Activated CD4-positive, alpha-beta T cell treated with anti-CD3 and anti-CD28 coated beads, Interleukin-2, Interleukin-6, amounts not matched to agents 100 ng/mL and 50 ng/mL, durations not matched to agents 16 hours and 8 hours (primary cell): ENCODE measurements at regions not wholly inside any gene's neighbourhood (a gene's known extent, or its start where the extent isn't known, plus 50 kb on each side); places are given as distances from the start of the nearest gene placed in this dataset.

ENCODE experiments used
- DNase-seq: peaks from one replicate; pipeline ENCODE4 v3.0.0-alpha.2; 2020

GRCh38 chr13:105389373-105389772 lies 1146.1 kb downstream of the EFNB2 start:
- no peak for DNase-seq

GRCh38 chr13:105377452-105377851 lies 1158.0 kb downstream of the EFNB2 start:
- no peak for DNase-seq

- no peak for DNase-seq
Observed at GRCh38 chr13:105370011-105370650, 1165.3 kb downstream of the EFNB2 start.

- DNase-seq, result no peak
Observed at GRCh38 chr13:105368781-105369180, 1166.7 kb downstream of the EFNB2 start.

GRCh38 chr13:105365831-105366230 lies 1169.6 kb downstream of the EFNB2 start:
- no peak for DNase-seq

- no peak for DNase-seq
Observed at GRCh38 chr13:105365021-105365550, 1170.4 kb downstream of the EFNB2 start.

- no peak for DNase-seq
Observed at GRCh38 chr13:105364191-105364590, 1171.3 kb downstream of the EFNB2 start.

GRCh38 chr13:105363261-105364190 lies 1171.9 kb downstream of the EFNB2 start:
- DNase-seq, result no peak

- no peak for DNase-seq
Observed at GRCh38 chr13:105353654-105354053, 1181.8 kb downstream of the EFNB2 start.

- DNase-seq, result no peak
Observed at GRCh38 chr13:105349082-105349723, 1186.3 kb downstream of the EFNB2 start.

- DNase-seq, result no peak
Observed at GRCh38 chr13:105346141-105346775, 1189.2 kb downstream of the EFNB2 start.

GRCh38 chr13:105345730-105346129 lies 1189.7 kb downstream of the EFNB2 start:
- DNase-seq, result no peak

- no peak for DNase-seq
Observed at GRCh38 chr13:105345131-105345530, 1190.3 kb downstream of the EFNB2 start.

GRCh38 chr13:105343134-105343806 lies 1192.2 kb downstream of the EFNB2 start:
- DNase-seq, result no peak

GRCh38 chr13:105342281-105342820 lies 1193.1 kb downstream of the EFNB2 start:
- DNase-seq, result no peak

GRCh38 chr13:105341758-105342157 lies 1193.7 kb downstream of the EFNB2 start:
- no peak for DNase-seq

- no peak for DNase-seq
Observed at GRCh38 chr13:105341256-105341655, 1194.2 kb downstream of the EFNB2 start.

- DNase-seq, result no peak
Observed at GRCh38 chr13:105340061-105340606, 1195.3 kb downstream of the EFNB2 start.

- no peak for DNase-seq
Observed at GRCh38 chr13:105338773-105339172, 1196.7 kb downstream of the EFNB2 start.

GRCh38 chr13:105338006-105338405 lies 1197.5 kb downstream of the EFNB2 start:
- no peak for DNase-seq

GRCh38 chr13:105336706-105337576 lies 1198.5 kb downstream of the EFNB2 start:
- no peak for DNase-seq
